Skeletal muscle tissue (tissue), 3 donors: ENCODE measurements at regions not wholly inside any gene's neighbourhood (a gene's known extent, or its start where the extent isn't known, plus 50 kb on each side); places are given as distances from the start of the nearest gene placed in this dataset.

ENCODE experiments used
- H3K27ac ChIP-seq: one replicate; pipeline ENCODE4 v1.7.0; 2013; ENCODE audit warnings: mild to moderate bottlenecking, low read depth, low read length, inconsistent platforms
- H3K27me3 ChIP-seq, 3 donors: one replicate each; pipeline ENCODE4 v1.7.0; 2013; ENCODE audit warnings: low read length in 3 of 3; ENCODE audit not compliant: control insufficient read depth in 3 of 3, insufficient read depth in 3 of 3
- H3K36me3 ChIP-seq, 3 donors: one replicate each; pipeline ENCODE4 v1.7.0; 2013; ENCODE audit warnings: low read length in 3 of 3; ENCODE audit not compliant: control insufficient read depth in 3 of 3, insufficient read depth in 3 of 3
- H3K4me1 ChIP-seq, 3 donors: one replicate each; pipeline ENCODE4 v1.7.0; 2013; ENCODE audit warnings: low read length in 3 of 3, mild to moderate bottlenecking in 3 of 3; ENCODE audit not compliant: control insufficient read depth in 3 of 3, insufficient read depth in 3 of 3
- H3K4me3 ChIP-seq, 3 donors: one replicate each; pipeline ENCODE4 v1.7.0; 2013; ENCODE audit warnings: low read length in 3 of 3
- H3K9ac ChIP-seq, 3 donors: one replicate each; pipeline ENCODE4 v1.7.0; 2013; ENCODE audit warnings: low read length in 3 of 3, mild to moderate bottlenecking in 3 of 3, moderate library complexity in 2 of 3, low read depth in 1 of 3
- H3K9me3 ChIP-seq, 3 donors: one replicate each; pipeline ENCODE4 v1.7.0; 2013; ENCODE audit warnings: low read length in 3 of 3; ENCODE audit not compliant: control insufficient read depth in 3 of 3
- donor health status: Osteomylitis.

GRCh38 chr1:229875086-229875485 lies 192.0 kb upstream of the GALNT2 start:
- Histone ChIP-seq H3K9me3 (no peaks in the 10 kb centered on the region), H3K27me3 (no peaks in the 10 kb centered on the region), H3K27ac (no peak overlapping the region), H3K4me3 (no peak overlapping the region), H3K4me1 (peaks cover 32 to 63% (median 41%) of the 10 kb centered on the region in 3 donors), H3K9ac (no peak overlapping the region), H3K36me3 (no peaks in the 10 kb centered on the region)

- Histone ChIP-seq H3K36me3 (no peaks in the 10 kb centered on the region), H3K9ac (no peak overlapping the region), H3K27me3 (peaks cover 0 to 3% (median 0%) of the 10 kb centered on the region in 3 donors), H3K9me3 (no peaks in the 10 kb centered on the region), H3K27ac (peak overlapping the region; percentile 63), H3K4me1 (peaks cover 35 to 70% (median 50%) of the 10 kb centered on the region in 3 donors), H3K4me3 (peak overlapping the region in 2 of 3 donors; percentile 27 to 46)
These were observed 187.3 kb upstream of the GALNT2 start for GRCh38 chr1:229879746-229880145.

GRCh38 chr1:229880271-229881170 lies 186.5 kb upstream of the GALNT2 start:
- Histone ChIP-seq H3K9me3 (no peaks in the 10 kb centered on the region), H3K9ac (no peak overlapping the region), H3K27ac (peak overlapping the region; percentile 63), H3K27me3 (peaks cover 0 to 3% (median 0%) of the 10 kb centered on the region in 3 donors), H3K4me1 (peaks cover 38 to 75% (median 54%) of the 10 kb centered on the region in 3 donors), H3K4me3 (peak overlapping the region; percentile 17 to 27 (median 23)), H3K36me3 (no peaks in the 10 kb centered on the region)

- peaks cover 53 to 81% (median 71%) of the 10 kb centered on the region in 3 donors for H3K4me1 ChIP-seq
- H3K9me3 ChIP-seq = no peaks in the 10 kb centered on the region
- no peak overlapping the region for H3K27ac ChIP-seq
- H3K4me3 ChIP-seq = no peak overlapping the region
- peaks cover 0 to 3% (median 0%) of the 10 kb centered on the region in 3 donors for H3K27me3 ChIP-seq
- H3K9ac ChIP-seq = peak overlapping the region in 1 of 3 donors; percentile 51
- no peaks in the 10 kb centered on the region for H3K36me3 ChIP-seq
These were observed 184.4 kb upstream of the GALNT2 start for GRCh38 chr1:229882621-229883020.

- Histone ChIP-seq H3K9me3 (no peaks in the 10 kb centered on the region), H3K27me3 (peaks cover 0 to 3% (median 0%) of the 10 kb centered on the region in 3 donors), H3K27ac (no peak overlapping the region), H3K4me3 (no peak overlapping the region), H3K4me1 (peaks cover 54 to 76% (median 69%) of the 10 kb centered on the region in 3 donors), H3K36me3 (no peaks in the 10 kb centered on the region), H3K9ac (no peak overlapping the region)
These were observed 183.4 kb upstream of the GALNT2 start for GRCh38 chr1:229883504-229884200.

GRCh38 chr1:229884765-229885164 lies 182.3 kb upstream of the GALNT2 start:
- no peak overlapping the region for H3K4me3 ChIP-seq
- no peak overlapping the region for H3K27ac ChIP-seq
- H3K9ac ChIP-seq = no peak overlapping the region
- no peaks in the 10 kb centered on the region for H3K9me3 ChIP-seq
- peaks cover 52 to 68% (median 65%) of the 10 kb centered on the region in 3 donors for H3K4me1 ChIP-seq
- H3K27me3 ChIP-seq = peaks cover 0 to 3% (median 0%) of the 10 kb centered on the region in 3 donors
- H3K36me3 ChIP-seq = no peaks in the 10 kb centered on the region

- Histone ChIP-seq H3K27ac (peak overlapping the region; percentile 90), H3K9me3 (no peaks in the 10 kb centered on the region), H3K27me3 (peaks cover 0 to 3% (median 0%) of the 10 kb centered on the region in 3 donors), H3K36me3 (no peaks in the 10 kb centered on the region), H3K4me3 (peak overlapping the region in 1 of 3 donors; percentile 6), H3K9ac (peak overlapping the region in 1 of 3 donors; percentile 26), H3K4me1 (peaks cover 41 to 60% (median 54%) of the 10 kb centered on the region in 3 donors)
These were observed 181.2 kb upstream of the GALNT2 start for GRCh38 chr1:229885568-229886495.

- Histone ChIP-seq H3K27me3 (peaks cover 0 to 3% (median 0%) of the 10 kb centered on the region in 3 donors), H3K4me3 (peak overlapping the region in 1 of 3 donors; percentile 11), H3K9me3 (no peaks in the 10 kb centered on the region), H3K36me3 (no peaks in the 10 kb centered on the region), H3K4me1 (peaks cover 40 to 56% (median 48%) of the 10 kb centered on the region in 3 donors), H3K27ac (peak overlapping the region; percentile 90), H3K9ac (peak overlapping the region in 1 of 3 donors; percentile 55)
These were observed 180.4 kb upstream of the GALNT2 start for GRCh38 chr1:229886636-229887035.
